DMS79 treated with DMSO at 0.1 percent for 48 hours (cell line): ENCODE measurements at regions not wholly inside any gene's neighbourhood (a gene's known extent, or its start where the extent isn't known, plus 50 kb on each side); places are given as distances from the start of the nearest gene placed in this dataset.
"Not testable (repeated sequence)": the region's sequence is repeated elsewhere in the genome, so short reads cannot be mapped to it uniquely, and the experiment has no call there.

Experiments
- DNase-seq: peaks from one replicate; lab custom pipeline; 2025; lab: John Stamatoyannopoulos, UW

DNA sequence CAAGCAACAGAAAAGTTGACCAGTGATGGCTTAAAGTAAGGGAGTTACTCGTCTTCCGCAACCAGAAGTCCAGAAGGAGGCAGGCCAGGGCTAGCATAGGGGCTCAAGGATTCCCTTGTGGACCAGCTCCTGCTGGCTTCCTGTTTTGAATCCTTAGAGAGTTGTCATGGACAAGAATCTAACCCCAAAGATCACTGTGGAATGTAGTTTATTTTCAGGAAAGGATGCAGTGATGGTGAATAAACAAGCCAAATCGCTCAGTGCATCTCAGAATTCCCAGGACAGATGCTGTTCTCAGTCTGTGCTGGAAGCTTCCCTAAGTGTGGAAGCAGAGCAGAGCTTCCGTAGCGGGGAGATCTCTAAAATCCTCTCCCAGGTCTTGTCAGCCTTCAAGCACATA is 311.3 kb downstream of the C12orf75 start:
- no peak for DNase-seq

DNA sequence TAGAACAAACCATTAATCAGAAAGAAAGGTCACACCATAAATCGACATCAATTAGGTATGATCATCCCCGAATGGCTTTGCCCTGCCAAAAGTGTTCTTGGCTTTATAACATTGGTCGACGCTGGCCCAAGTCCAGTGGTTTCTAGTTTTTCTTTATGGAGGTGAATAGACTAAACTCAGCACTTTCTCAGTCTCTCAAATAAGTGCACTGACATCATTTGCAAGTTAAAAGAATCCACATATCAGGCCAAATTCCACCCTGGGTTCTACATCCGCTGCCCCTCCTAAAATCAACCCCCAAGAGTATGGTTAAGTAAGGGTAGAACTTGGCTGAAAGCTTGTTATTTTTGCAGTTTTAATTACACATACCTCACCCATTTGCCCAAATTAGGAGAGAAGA is 314.3 kb downstream of the C12orf75 start:
- DNase-seq, result no peak

DNA sequence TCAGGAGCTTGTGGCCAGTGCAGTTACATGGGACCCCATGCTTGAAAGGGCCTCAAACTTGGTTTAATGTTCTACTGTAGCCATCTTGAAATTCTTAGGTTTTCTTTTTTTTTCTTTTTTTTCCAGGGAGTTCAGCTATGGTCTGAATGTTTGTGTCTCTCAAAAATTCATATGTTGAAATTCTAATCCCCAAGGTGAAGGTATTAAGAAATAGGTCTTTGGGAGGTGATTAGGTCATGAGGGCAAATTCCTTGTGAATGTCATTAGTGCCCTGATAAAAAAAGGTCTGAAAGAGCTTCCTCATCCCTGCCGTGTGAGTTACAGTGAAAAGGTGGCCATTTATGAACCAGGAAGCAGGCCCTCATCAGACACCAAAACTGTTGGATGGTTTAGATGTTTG is 324.1 kb downstream of the C12orf75 start:
- no peak for DNase-seq

DNA sequence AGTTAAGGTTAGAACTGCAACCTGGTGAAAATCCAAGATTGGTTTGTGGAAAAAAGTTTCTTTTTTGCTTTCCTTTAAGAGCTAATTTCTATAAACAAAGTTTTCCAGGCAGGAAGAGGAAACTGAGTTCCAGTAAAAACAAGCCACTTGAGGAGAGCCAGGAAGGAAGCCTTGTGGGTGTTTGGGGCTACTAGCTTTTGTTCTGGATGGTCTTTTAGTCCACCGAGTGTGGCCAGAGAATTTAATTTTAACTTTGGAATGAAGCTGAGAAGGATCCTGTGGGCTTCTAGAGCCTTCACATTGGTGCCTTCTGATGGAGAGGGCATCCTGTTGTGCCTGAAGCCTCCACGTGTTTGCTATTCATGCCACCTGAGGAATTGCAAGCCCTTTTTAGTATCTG is 327.9 kb downstream of the C12orf75 start:
- no peak for DNase-seq

DNA sequence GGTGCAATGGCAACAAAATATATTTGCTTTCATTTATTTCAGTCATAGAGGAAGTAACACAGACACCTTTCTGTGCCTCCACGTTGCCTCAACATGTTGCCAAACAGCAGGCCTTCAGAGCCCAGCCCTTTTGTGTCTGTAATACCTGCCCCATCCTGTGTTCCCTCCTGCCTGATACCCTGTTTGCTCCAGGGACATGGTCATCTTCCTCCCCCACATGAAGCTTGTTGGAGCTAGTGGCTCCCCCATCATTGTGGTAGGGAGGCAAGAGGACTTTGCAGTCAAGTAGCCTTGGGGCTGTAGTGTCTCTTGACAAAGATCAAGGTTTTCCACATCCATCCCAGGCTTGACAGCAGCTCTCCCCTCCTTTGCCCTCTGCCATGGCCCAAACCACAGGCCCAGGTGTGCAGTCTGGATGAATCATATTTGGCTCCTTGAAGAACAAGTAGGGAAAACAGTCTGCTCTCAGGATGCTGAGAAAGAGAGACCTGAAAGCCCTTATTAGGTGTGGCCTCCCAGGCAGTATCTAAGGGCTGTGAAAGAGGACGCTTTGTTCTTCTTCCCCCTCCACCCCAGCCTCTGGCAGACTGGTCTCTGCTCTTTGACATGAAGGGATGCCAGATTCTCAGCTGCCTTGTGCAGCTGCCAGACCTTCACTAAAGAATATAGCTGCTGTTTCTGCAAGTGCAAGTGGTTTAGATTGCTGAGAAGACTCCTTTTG is 329.0 kb downstream of the C12orf75 start:
- peak; percentile 46 for DNase-seq

DNA sequence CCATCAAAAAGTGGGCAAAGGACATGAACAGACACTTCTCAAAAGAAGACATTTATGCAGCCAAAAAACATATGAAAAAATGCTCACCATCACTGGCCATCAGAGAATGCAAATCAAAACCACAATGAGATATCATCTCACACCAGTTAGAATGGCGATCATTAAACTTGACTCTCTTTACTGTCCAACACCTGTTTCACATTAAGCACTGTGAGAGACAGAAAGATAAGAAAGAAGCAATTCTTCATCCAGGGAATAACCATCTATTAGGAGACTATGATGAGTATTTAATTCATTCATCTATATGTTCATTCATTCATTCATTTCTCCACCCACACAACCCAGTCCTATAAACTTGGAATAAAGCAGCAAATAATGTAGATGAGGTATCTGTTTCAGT is 334.3 kb downstream of the C12orf75 start:
- DNase-seq, result not testable (repeated sequence)

DNA sequence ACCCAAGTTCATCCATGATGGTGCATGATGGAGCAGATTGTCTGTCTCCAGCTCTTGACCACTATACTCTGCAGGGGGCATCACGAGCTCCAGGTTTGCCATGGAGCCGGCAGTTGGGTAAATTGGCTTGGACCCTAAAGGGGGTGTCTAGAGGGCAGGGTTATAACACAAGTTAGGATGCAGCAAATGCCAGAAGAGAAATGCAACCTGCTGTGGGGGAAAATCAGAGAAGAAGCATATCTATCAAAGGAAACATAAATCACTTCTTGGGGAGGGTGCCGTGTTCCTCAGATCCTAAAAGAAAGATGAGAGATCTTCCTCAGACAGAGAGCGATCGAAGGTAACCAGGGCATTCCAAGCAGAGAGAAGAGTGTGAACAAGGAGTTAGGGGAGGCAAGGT is 334.9 kb downstream of the C12orf75 start:
- DNase-seq, result no peak

DNA sequence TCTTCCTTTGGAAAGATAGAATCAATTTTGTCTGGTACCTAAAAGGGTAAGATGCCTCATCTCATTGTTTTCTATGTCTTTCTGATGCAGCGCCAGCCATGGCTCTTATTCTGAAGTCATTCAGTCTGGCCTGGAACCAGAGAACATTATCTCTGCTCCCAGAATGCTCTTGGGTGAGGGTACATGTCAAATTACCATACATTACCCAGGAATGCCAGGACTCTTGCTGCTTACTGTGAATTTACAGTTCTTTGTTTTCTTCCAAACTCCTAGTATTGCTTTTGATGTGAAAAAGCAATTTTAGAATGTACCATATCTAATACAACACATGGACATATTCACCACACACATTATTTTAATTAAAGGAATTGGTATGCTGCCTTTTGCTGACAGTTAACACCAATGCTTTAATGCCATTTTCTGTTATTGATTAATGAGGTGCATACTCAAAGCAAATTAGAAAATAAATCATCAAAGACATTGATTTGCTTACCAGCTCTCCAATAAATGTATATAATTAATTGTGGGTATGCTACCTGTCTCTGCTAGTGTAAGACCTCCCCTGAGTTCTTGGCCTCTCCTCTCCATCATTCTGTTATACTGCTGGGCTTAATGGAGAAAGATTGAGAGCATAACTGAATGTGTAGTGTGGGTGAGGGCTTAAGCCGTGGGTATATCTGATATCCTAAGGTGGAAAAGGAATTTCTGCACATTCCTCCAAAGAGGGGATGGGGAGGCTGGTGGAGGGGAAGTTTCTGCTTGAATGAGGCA is 337.7 kb downstream of the C12orf75 start:
- DNase-seq, result no peak

DNA sequence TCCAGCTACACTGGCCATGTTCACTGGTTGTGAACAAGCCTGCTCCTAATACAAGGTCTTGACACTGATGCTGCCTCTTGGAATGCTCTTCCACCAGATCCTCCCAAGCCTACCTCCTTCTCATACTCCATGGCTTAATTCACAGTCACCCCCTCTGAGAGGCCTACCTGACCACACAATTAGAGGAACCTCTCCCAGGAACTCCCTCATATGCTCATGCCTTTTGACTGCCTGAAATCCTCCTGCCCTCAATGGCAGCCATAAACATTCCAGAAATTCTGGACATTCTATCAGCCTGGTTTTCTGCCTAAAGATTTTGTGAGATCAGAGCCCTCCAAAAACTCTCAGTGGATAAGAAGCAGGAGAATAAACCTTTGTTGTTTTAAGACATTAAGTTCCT is 340.2 kb downstream of the C12orf75 start:
- no peak for DNase-seq

DNA sequence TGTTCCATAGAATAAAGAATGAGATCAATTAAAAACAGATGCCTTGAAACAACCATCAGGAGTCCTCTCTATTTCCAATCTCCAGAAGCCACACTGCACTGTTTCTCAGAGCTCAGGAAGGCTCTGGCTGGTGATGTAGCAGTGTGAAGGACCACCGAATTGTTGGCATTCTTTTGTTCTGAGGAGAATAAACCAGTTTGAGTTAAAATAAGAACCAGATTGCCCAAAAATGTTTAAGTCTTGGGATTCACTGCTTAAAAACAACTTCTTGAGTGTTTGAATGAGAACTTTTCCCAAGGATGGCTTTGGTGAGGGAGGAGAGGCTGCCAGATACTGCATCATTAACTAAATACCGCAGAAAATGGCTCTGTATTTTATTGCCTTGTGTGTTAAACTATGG is 341.2 kb downstream of the C12orf75 start:
- no peak for DNase-seq

DNA sequence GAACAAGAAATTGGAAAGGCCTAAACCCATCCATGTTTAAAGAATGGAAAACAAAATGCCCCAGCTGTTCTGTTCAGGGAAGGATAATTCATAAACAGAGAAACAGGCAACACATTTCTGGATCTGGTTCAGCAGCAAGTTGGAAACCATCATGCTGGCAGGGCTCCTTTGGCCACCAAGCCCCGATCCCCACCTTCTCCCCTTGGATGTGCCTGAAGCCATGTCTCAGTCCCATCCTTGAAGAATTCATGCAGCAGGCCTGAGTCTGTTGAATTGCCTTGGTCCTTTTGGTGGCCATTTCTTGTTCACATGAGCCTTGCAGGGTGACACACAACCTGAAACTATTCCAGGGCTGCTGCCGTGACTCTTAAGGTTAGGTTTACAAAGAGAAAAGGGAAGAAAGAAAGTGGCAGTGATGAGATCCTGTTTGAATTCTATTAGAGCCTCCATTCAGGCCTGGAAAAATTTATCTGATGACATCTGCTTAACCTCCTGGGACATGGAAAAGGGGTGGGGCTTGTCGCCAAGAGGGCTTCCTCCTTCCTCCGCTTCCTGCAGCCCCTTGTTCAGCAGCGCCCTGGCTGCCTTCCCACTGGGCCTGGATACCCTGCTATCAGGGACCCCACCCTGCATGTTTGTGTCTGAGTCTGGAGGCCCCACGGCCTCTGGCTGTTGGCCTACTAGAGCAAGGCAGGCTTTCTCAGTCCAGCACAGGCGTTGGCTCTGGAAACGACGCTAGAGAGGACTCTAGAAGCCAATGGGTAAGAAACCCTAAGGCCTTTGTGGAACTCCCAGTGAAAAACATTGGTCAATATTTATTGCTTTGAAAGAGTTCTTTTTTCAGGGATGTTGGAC is 341.9 kb downstream of the C12orf75 start:
- no peak for DNase-seq

DNA sequence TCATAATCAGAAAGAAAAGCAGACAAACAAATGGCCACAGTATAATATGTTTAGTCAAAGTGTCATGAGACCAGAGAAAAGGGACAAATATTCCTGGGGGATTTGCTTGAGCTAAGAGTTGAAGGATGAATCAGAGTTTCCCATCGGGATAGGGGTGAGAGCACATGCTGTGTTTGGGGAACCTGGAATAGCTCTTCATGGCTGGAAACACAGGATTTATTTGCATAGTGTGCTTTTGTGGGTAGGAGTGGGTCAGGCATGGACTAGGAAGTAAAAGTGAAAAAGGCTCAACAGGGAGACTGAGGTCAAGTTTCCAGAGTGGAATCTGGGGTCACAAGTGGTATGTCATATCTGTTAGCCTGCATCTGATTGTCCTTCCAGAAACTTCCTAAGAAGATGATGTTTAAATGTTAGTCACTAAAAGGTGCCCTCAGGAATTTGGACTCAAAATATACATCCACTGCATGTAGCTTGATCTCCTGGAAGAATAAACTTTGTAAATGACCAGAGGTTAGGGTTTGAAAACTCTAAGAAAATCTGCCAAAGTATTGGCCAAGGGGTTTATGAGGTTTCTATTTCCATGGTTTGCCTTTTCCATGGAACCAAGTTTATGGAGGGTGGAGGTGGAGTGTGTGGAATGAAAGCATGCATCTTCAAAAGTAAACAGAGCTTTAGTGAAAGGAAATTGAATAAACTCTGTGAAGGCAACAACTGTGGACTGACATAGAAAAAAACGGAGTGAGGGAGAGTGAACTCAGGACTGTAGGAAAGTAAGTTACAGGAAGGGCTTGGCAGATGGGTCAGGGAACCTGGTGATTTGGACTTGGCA is 344.6 kb downstream of the C12orf75 start:
- DNase-seq, result no peak

DNA sequence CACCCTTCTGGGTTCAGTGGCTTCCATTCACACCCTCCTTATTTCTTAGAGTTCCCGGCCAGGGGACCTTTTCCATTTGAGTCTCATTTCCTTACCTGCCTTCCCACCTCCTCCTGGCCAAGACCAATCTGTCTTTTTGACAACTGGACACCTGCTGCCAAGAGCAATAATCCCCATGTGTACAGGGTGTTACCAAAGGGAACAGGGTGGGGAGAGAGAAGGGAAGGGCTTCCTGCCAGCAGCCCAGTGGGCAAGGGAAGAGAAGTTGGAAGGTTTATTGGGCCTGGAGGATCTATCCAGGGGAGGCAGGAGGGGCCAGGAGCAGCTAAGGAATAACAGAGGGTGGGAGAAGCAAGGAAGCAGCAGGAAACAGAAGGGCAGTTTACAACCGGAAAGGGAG is 346.2 kb downstream of the C12orf75 start:
- DNase-seq, result no peak

DNA sequence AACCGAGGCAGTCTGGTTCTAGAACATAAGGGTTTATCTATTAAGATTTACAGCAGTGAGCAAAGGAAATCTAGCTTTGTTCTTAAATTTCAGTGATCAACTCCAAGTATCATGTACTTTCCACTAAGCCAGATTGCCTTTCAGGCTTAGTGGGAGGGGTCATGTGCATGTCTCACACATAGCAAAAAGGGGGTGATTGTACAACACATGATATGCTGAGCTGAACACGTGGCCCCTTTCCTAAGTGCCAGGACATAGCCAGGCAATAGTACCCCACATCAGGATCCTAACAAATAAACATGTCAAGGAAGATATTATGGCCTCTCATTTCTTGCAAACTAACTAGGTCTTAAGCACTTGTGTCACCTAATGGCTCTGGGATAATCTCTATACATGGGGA is 347.2 kb downstream of the C12orf75 start:
- no peak for DNase-seq

DNA sequence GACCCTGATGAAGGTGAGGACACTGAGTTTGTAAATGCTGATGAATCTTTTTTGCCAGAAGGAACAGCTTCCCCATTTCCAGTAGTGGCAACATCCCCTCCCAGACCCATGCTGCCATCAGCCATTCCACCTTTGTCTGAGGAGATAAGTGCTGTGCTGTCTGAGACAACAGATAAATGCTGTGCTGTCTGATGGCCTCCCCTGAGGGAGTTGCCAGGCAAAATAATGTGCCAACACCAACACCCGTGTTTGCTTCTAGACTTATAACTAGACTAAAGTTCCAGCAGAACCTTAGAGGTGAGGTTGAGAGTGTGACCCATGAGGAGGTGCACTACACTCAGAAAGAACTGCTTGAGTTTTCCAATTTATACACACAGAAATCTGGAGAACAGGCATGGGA is 349.5 kb downstream of the C12orf75 start:
- no peak for DNase-seq

DNA sequence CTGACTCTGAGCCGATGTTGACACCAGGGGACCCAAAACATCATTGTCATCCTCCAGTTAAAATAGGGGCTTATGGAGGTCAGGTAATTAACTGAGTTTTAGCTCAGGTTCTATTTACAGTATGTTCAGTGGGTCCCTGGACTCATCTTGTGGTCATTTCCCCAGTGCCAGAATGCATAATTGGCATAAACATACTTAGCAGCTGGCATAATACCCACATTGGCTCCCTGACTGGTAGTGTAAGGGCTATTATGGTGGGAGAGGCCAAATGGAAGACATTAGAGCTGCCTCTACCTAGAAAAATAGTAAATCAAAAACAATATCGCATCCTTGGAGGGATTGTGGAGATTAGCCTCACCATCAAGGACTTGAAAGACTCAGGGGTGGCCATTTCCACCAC is 350.9 kb downstream of the C12orf75 start:
- DNase-seq, result no peak

DNA sequence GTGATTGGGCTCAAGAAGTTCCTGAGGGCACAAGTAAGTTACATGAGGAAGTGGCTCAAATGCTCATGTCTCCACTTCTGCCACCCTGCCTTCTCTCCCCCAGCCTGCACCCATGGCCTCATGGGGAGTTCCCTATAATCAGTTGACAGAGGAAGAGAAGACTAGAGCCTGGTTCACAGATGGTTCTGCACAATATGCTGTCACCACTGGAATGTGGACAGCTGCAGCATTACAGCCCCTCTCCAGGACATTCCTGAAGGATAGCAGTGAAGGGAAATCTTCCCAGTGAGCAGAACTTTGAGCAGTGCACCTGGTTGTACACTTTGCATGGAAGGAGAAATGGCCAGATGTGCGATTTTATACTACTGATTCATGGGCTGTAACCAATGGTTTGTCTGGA is 352.3 kb downstream of the C12orf75 start:
- DNase-seq, result not testable (repeated sequence)

DNA sequence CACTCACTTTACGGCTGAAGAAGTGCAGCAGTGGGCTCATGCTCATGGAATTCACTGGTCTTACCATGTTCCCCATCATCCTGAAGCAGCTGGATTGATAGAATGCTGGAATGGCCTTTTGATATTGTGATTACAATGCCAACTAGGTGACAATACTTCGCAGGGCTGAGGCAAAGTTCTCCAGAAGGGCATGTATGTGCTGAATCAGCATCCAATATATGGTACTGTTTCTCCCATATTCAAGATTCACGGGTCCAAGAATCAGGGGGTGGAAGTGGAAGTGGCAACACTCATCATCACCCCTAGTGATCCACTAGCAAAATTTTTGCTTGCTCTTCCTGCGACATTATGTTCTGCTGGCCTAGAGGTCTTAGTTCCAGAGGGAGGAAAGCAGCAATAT is 353.3 kb downstream of the C12orf75 start:
- DNase-seq, result not testable (repeated sequence)

DNA sequence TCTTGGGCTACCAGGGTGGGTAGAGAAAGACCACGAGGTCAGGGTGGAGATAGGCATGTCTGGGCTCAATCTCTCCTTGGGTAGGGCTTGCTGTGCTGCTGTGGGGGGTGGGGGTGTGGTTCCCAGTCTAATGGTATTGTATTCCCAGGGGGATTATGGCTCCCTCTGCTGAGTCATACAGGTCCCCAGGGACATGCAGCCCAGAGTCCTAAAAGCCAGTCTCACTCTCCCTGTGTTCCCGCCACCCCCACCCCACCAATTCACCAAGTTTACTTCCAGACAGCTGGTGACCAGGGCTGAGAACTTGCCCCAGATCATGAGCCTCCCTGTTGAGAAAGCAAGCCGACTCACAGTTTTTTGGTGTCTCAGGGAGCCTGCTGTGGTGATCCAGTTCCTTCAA is 367.6 kb downstream of the C12orf75 start:
- DNase-seq, result no peak

DNA sequence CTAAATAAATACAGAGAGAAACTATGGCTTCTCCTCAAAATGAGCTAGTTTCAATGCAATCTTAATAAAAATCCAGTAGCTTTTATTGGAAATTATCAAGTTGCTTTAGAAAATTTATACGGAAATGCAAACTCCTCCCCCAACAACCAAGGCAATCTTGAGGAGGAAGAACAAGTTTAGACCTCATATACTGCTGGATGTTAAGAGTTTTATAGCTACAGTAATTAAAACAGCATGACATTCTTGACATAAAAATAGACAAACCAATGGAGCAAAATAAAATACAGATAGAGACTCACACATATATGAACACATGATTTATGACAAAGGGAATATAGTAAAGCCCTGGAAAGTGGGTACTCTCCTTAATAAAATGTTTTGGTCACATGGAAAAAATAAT is 368.7 kb downstream of the C12orf75 start:
- DNase-seq, result no peak

DNA sequence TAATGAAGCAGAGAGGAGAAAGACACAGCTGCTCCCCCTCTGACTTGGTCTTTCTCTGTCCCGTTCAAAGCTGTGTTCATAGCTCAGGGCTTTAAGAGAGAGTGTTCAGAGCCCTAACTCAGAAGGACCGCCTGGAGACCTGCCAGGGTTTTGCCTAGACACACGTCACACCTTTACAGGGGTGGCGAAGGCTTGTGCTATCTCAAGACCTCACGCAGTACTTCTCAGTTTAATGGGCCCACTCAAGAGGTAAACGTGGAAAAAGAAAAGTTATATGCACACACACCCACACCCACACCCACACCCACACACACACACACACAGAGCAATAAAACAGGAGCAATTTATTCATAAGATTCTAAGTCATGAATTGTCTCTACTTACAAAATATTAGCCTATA is 374.3 kb downstream of the C12orf75 start:
- DNase-seq, result peak; percentile 87

DNA sequence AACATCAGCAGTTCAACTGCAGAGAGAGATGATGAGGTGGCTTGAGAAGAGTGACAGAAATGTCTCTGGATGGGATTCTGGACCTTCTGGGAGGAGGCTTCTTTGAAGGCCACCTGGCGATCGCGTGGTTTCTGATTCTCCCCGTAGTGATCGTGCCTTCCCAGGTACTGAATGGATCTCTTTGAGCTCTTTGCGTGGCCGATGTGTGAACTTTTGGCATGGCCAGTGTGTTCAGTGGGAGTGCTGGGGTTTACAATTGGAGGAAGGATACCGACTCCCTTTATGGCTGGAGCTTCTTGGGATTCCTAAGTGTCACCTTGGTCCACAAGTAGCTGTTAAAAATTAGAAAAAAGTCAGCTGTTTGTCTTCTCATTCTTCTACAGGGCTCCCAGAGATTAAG is 374.7 kb downstream of the C12orf75 start:
- peak; percentile 51 for DNase-seq
